ENCODE measurements at regions not wholly inside any gene's neighbourhood (a gene's known extent, or its start where the extent isn't known, plus 50 kb on each side); places are given as distances from the start of the nearest gene placed in this dataset.
"Not testable (repeated sequence)": the region's sequence is repeated elsewhere in the genome, so short reads cannot be mapped to it uniquely, and the experiment has no call there.

DNA sequence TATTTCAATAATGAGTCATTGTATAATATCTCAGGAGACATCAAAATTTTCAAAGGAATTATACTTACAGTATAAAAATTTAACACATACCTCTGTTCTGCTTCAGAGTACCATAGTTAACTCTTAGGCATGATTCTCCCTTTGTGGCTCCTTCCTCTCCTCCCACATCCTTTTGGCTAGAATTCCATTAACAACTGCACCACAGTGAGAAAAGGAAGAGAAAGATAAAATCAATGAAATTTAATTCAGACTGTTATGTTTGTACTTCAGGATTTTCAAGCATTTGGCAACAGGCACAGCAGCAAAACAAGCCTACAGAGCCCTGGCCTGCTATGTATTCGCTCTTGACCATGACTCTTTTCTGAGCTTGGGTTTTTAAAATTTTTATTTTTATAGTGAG, 57.2 kb upstream of the SGIP1 start:
- Mint-ChIP-seq H3K27me3 (ENCODE audit: low read depth) (peaks cover 3% of the 10 kb centered on the region), H3K9me3 (peaks cover 11% of the 10 kb centered on the region), H3K36me3 (no peaks in the 10 kb centered on the region), H3K4me1 (peaks cover 1% of the 10 kb centered on the region), H3K27ac (no peak overlapping the region), H3K4me3 (no peak overlapping the region)
- TF ChIP-seq, protein P1, sequence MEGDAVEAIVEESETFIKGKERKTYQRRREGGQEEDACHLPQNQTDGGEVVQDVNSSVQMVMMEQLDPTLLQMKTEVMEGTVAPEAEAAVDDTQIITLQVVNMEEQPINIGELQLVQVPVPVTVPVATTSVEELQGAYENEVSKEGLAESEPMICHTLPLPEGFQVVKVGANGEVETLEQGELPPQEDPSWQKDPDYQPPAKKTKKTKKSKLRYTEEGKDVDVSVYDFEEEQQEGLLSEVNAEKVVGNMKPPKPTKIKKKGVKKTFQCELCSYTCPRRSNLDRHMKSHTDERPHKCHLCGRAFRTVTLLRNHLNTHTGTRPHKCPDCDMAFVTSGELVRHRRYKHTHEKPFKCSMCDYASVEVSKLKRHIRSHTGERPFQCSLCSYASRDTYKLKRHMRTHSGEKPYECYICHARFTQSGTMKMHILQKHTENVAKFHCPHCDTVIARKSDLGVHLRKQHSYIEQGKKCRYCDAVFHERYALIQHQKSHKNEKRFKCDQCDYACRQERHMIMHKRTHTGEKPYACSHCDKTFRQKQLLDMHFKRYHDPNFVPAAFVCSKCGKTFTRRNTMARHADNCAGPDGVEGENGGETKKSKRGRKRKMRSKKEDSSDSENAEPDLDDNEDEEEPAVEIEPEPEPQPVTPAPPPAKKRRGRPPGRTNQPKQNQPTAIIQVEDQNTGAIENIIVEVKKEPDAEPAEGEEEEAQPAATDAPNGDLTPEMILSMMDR (IDR thresholded peaks at IDR 0.05; ENCODE audit: unreplicated experiment): no peak
- DNase-seq (ENCODE audit: low spot score in 2 of 2, unreplicated experiment in 2 of 2): no peak

- Mint-ChIP-seq H3K4me1 (peaks cover 1% of the 10 kb centered on the region), H3K27ac (no peak overlapping the region), H3K4me3 (no peak overlapping the region), H3K27me3 (ENCODE audit: low read depth) (no peaks in the 10 kb centered on the region), H3K9me3 (peaks cover 12% of the 10 kb centered on the region), H3K36me3 (peaks cover 1% of the 10 kb centered on the region)
- TF ChIP-seq, protein P1 (IDR thresholded peaks at IDR 0.05; ENCODE audit: unreplicated experiment): no peak
- DNase-seq (ENCODE audit: low spot score in 2 of 2, unreplicated experiment in 2 of 2): no peak
Observed at GRCh38 chr1:66478116-66478515, 55.8 kb upstream of the SGIP1 start.

GRCh38 chr1:66480162-66480561, 53.8 kb upstream of the SGIP1 start:
- TF ChIP-seq, protein P1 (IDR thresholded peaks at IDR 0.05; ENCODE audit: unreplicated experiment): no peak
- peaks cover 1% of the 10 kb centered on the region for H3K36me3 Mint-ChIP-seq
- H3K4me1 Mint-ChIP-seq: peaks cover 1% of the 10 kb centered on the region
- H3K4me3 Mint-ChIP-seq: no peak overlapping the region
- peaks cover 19% of the 10 kb centered on the region for H3K9me3 Mint-ChIP-seq
- no peaks in the 10 kb centered on the region for H3K27me3 Mint-ChIP-seq (ENCODE audit: low read depth)
- H3K27ac Mint-ChIP-seq: no peak overlapping the region
- DNase-seq (ENCODE audit: low spot score in 2 of 2, unreplicated experiment in 2 of 2): no peak

GRCh38 chr1:66481215-66481614, 52.7 kb upstream of the SGIP1 start:
- not testable (repeated sequence) for H3K27me3 Mint-ChIP-seq (ENCODE audit: low read depth); H3K27ac Mint-ChIP-seq; H3K4me3 Mint-ChIP-seq; DNase-seq (ENCODE audit: low spot score in 2 of 2, unreplicated experiment in 2 of 2); H3K4me1 Mint-ChIP-seq; H3K36me3 Mint-ChIP-seq
- peaks cover 18% of the 10 kb centered on the region for H3K9me3 Mint-ChIP-seq

Data from mesothelial cell of epicardium (in vitro differentiated cells).